Fibroblast of lung (primary cell): ENCODE measurements at regions not wholly inside any gene's neighbourhood (a gene's known extent, or its start where the extent isn't known, plus 50 kb on each side); places are given as distances from the start of the nearest gene placed in this dataset.

Experiments used
- EZH2 ChIP-seq: IDR thresholded peaks from 2 replicates; pipeline ENCODE4 v1.5.1; 2012; ENCODE audit warnings: low read length, control low read depth, mild to moderate bottlenecking; ENCODE audit errors: missing control alignments
- TF ChIP-seq, protein P1 (sequence below), 2 donors: IDR thresholded peaks in 1 of 2; conservative IDR thresholded peaks in 1 of 2; 1 replicate in 1 of 2; 2 replicates in 1 of 2; pipeline ENCODE4 v1.5.1; 2011 to 2012; ENCODE audit warnings: low read length in 2 of 2, control low read depth in 1 of 2, inconsistent platforms in 1 of 2, low read depth in 1 of 2, mild to moderate bottlenecking in 1 of 2

DNA sequence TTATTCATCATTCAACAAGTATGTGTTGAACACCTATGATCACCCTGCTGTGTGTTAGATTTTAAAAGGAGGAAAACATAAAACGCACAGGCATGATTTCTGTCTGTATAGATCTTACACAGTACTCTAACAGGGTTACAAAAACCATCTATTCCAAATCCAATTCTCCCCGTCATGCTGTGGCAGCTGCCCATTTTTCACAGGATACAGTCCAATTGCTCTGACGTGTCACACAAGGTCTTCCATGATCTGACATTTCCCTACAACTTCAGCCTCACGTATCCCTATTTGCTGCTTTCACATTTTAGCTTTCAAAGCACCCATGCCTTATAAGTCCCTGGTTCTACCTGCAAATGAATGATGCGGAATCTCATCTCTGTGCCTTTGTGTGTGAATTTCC is 67.0 kb upstream of the CNTNAP4 start:
- TF ChIP-seq, protein P1, sequence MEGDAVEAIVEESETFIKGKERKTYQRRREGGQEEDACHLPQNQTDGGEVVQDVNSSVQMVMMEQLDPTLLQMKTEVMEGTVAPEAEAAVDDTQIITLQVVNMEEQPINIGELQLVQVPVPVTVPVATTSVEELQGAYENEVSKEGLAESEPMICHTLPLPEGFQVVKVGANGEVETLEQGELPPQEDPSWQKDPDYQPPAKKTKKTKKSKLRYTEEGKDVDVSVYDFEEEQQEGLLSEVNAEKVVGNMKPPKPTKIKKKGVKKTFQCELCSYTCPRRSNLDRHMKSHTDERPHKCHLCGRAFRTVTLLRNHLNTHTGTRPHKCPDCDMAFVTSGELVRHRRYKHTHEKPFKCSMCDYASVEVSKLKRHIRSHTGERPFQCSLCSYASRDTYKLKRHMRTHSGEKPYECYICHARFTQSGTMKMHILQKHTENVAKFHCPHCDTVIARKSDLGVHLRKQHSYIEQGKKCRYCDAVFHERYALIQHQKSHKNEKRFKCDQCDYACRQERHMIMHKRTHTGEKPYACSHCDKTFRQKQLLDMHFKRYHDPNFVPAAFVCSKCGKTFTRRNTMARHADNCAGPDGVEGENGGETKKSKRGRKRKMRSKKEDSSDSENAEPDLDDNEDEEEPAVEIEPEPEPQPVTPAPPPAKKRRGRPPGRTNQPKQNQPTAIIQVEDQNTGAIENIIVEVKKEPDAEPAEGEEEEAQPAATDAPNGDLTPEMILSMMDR (conservative IDR thresholded peaks at IDR 0.05 in 1 of 2, IDR thresholded peaks at IDR 0.05 in 1 of 2; ENCODE audit: low read depth in 1 of 2, low read length in 2 of 2), result no peak
- no peak for TF ChIP-seq EZH2
